ENCODE measurements at regions not wholly inside any gene's neighbourhood (a gene's known extent, or its start where the extent isn't known, plus 50 kb on each side); places are given as distances from the start of the nearest gene placed in this dataset.

DNA sequence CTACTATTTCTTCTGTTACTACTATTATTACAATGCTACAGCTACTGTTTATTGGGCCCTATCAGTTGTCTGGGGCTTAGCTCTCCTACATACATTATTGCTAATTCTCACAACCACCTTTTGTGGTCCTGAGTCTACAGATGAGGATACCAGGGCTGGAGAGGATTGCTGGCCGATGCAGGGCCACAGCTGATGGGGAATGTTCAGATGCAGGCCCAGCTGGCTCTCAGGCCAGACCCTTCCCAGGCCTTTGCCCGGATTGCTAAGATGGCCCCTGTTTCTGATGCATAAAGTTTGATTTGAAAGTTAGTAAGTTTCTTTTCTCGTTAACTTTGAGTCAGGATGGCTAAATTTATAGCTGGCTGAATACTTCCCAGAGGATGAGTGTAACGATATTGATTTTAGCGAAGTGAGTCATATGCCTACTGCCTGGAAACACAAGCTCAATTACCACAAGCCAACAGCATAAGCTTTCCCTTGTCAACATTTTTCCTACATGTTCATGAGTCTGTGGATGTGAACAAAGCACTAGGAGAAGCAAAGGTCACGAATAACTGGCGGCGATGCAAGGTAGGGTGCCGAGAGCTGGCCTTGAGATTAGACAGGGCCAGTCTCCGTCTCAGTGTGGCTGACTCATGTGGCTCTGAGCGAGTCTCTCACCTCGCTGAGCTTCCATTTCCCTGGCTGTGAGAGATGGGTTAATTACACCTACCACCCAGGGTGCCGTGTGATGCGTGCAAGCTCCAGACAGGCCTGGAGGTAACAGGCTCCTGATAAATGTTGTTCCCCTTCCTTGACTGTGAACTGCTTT, 111.0 kb downstream of the BEGAIN start:
- ATAC-seq (no peak), DNase-seq (ENCODE audit: low spot score) (no peak)
- intact Hi-C loops (cut with DNase I): no loop called here

DNA sequence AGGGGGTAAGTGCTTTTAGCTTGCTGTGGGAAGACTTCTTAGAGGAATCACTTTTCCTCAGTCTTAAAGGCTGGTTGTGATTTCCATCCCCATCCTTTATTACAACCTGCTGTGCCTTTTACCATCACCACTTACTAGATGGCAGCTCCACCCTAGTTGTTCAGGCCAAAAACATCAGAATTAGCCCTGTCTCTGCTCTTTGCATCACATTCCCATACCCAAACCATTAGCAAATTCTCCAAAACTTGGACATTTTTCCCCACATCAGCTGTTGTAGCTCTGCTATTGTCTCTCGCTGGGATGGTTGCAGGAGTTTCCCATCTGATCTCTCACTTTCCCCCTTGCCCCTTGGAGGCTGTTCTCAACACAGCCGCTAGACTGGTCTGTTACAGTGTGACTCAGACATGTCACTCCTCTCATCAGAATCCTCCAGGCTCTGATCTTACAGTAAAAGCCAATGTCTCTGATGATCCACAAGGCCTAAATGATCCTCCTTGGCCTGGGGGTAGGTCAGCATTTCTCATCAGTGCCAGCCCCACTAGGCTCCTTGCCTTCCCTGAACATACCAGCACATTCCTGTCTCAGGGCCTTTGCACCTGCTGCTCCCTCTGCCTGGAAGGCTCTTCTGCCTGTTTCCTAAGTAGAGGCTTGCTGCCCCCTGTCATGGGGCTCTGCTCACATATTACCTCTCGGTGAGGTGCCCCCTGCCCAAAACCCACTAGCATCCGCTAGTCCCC, 102.5 kb downstream of the BEGAIN start:
- DNase-seq (ENCODE audit: low spot score) (no peak), ATAC-seq (no peak)
- intact Hi-C loops (cut with DNase I): no loop called here

DNA sequence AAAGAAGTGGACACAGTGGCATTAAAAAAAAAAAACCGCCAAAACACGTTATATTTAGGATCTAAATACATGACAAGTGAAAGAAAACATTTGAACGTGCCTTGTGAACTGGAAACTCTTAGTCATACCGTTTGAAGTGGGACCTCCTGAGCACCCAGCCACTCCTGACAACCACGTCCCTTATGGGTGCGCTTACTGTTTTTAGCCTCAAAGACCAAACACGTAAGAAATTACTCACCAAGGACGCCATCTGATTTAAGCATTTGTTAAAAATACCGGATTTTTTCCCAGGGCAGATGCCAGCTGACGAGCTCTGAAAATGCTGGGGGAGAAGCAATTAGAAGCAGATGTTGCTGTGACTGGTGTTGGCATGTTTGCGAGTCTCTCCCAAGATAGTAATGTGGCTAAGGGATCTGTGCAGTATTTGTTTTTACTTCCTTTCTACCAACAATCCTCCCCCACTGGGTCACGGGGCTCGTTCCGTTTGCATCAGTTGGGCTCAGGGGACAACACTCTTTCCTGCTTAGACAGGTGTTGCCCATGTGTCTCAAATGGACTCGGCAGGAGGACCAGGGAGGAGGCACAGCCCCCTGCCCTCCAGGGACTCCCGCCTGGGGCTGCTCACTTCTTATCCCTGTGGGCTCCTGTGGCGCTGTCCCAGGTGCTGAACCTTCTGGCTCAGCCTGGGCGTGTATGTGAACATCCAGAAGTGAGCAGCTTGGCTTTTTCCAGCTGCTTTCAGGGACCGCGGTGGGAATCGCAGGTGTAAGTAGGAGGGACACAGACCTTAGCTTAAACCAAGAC, 101.0 kb downstream of the BEGAIN start:
- intact Hi-C loops (cut with DNase I): no loop called here
- ATAC-seq (peak; percentile 88), DNase-seq (ENCODE audit: low spot score) (peak; percentile 82)

Measured in sciatic nerve (tissue), 2 donors.